CD4-positive, CD25-positive, alpha-beta regulatory T cell (primary cell): ENCODE measurements at regions not wholly inside any gene's neighbourhood (a gene's known extent, or its start where the extent isn't known, plus 50 kb on each side); places are given as distances from the start of the nearest gene placed in this dataset.
"Not testable (repeated sequence)": the region's sequence is repeated elsewhere in the genome, so short reads cannot be mapped to it uniquely, and the experiment has no call there.

Experiments
- ATAC-seq, 2 donors: fragments of 150-1000 bp; cut with Tn5 transposase; one replicate each; pipeline ENCODE4 v1.10.0; 2021; ENCODE audit warnings: low read depth in 2 of 2, moderate number of reproducible peaks in 2 of 2, moderate library complexity in 1 of 2
- DNase-seq, 3 donors: peaks; one replicate each; pipeline versions ENCODE4 v3.0.0 to v3.0.0-alpha.2; 2012 to 2022; ENCODE audit warnings: mixed read lengths in 1 of 3
- H3K27ac ChIP-seq: one replicate; pipeline ENCODE4 v1.7.0; 2013; ENCODE audit warnings: mild to moderate bottlenecking, low read length; ENCODE audit not compliant: insufficient read depth, poor library complexity, severe bottlenecking
- H3K27me3 ChIP-seq: one replicate; pipeline ENCODE4 v1.7.0; 2013; ENCODE audit warnings: low read length; ENCODE audit not compliant: control insufficient read depth, insufficient read depth
- H3K36me3 ChIP-seq: one replicate; pipeline ENCODE4 v1.7.0; 2013; ENCODE audit warnings: mild to moderate bottlenecking, low read length, moderate library complexity; ENCODE audit not compliant: control insufficient read depth, insufficient read depth
- H3K4me1 ChIP-seq: 2 replicates; pipeline ENCODE4 v1.7.0; 2013; ENCODE audit warnings: mild to moderate bottlenecking, low read length; ENCODE audit not compliant: insufficient read depth, control insufficient read depth, poor library complexity, severe bottlenecking
- H3K4me3 ChIP-seq: one replicate; pipeline ENCODE4 v1.7.0; 2013; ENCODE audit warnings: low read depth, mild to moderate bottlenecking, low read length, moderate library complexity
- H3K9me3 ChIP-seq, 2 experiments: 1 replicate in 1 of 2; 2 replicates in 1 of 2; pipeline ENCODE4 v1.7.0; 2013; ENCODE audit warnings: low read length in 2 of 2, mild to moderate bottlenecking in 1 of 2, moderate library complexity in 1 of 2; ENCODE audit not compliant: control insufficient read depth in 2 of 2
- H3K27ac Mint-ChIP-seq, 3 donors: one replicate each; pipeline ENCODE4 v1.8.0; 2020 to 2022; ENCODE audit warnings: mild to moderate bottlenecking in 3 of 3, mixed read lengths in 3 of 3, moderate library complexity in 2 of 3
- H3K27me3 Mint-ChIP-seq: one replicate; pipeline ENCODE4 v1.8.0; 2022; ENCODE audit warnings: mild to moderate bottlenecking, mixed read lengths
- H3K36me3 Mint-ChIP-seq: one replicate; pipeline ENCODE4 v1.8.0; 2020; ENCODE audit warnings: mixed read lengths
- H3K4me1 Mint-ChIP-seq, 4 donors: one replicate each; pipeline ENCODE4 v1.8.0; 2020 to 2022; ENCODE audit warnings: mixed read lengths in 4 of 4, mild to moderate bottlenecking in 1 of 4
- H3K4me3 Mint-ChIP-seq, 4 donors: one replicate each; pipeline ENCODE4 v1.8.0; 2020 to 2022; ENCODE audit warnings: mild to moderate bottlenecking in 4 of 4, mixed read lengths in 4 of 4, moderate library complexity in 3 of 4
- H3K9me3 Mint-ChIP-seq, 7 donors: one replicate each; pipeline ENCODE4 v1.8.0; 2020 to 2022; ENCODE audit warnings: mixed read lengths in 7 of 7, mild to moderate bottlenecking in 3 of 7, moderate library complexity in 2 of 7

- not testable (repeated sequence) for H3K9me3 ChIP-seq
- peaks cover 0 to 17% (median 8%) of the 10 kb centered on the region in 4 donors for H3K4me1 Mint-ChIP-seq
Observed at GRCh38 chr1:223996376-223996775, 117.5 kb upstream of the FBXO28 start.

GRCh38 chr1:223992456-223993246 is 121.3 kb upstream of the FBXO28 start:
- H3K4me3 Mint-ChIP-seq = peak overlapping the region; percentile 91 to 99 (median 96)
- peak; percentile 91 to 94 for ATAC-seq
- DNase-seq = peak; percentile 99 to 100 (median 100)
- Histone ChIP-seq H3K4me3 (peak overlapping the region; percentile 51), H3K27ac (peak overlapping the region; percentile 78)
- not testable (repeated sequence) for H3K36me3 ChIP-seq, H3K4me1 ChIP-seq, H3K9me3 Mint-ChIP-seq, H3K27me3 Mint-ChIP-seq, H3K9me3 ChIP-seq, H3K36me3 Mint-ChIP-seq, H3K27me3 ChIP-seq
- H3K4me1 Mint-ChIP-seq = peaks cover 0 to 10% (median 4%) of the 10 kb centered on the region in 4 donors
- peak overlapping the region; percentile 99 to 100 (median 99) for H3K27ac Mint-ChIP-seq

More at GRCh38 chr1:223996376-223996775, 117.5 kb upstream of the FBXO28 start:
- ATAC-seq, DNase-seq, H3K36me3 Mint-ChIP-seq, H3K4me3 Mint-ChIP-seq, H3K4me3 ChIP-seq, H3K4me1 ChIP-seq, H3K36me3 ChIP-seq, H3K27ac Mint-ChIP-seq, H3K9me3 Mint-ChIP-seq, H3K27ac ChIP-seq, H3K27me3 ChIP-seq, H3K27me3 Mint-ChIP-seq: not testable (repeated sequence)

GRCh38 chr1:223991297-223991857 is 122.5 kb upstream of the FBXO28 start:
- H3K4me3 ChIP-seq, H3K27me3 ChIP-seq, H3K27me3 Mint-ChIP-seq, H3K36me3 ChIP-seq, ATAC-seq, H3K36me3 Mint-ChIP-seq, H3K9me3 Mint-ChIP-seq, H3K9me3 ChIP-seq, H3K4me1 ChIP-seq, H3K4me3 Mint-ChIP-seq, DNase-seq: not testable (repeated sequence)
- H3K4me1 Mint-ChIP-seq = peaks cover 0 to 10% (median 4%) of the 10 kb centered on the region in 4 donors
- H3K27ac Mint-ChIP-seq = peak overlapping the region in 2 of 3 donors; percentile 55 to 68
- peak overlapping the region; percentile 78 for H3K27ac ChIP-seq

- H3K27ac Mint-ChIP-seq, H3K9me3 ChIP-seq, H3K4me3 ChIP-seq, H3K9me3 Mint-ChIP-seq, H3K27me3 ChIP-seq, H3K4me1 ChIP-seq, H3K27me3 Mint-ChIP-seq, H3K4me1 Mint-ChIP-seq, DNase-seq, ATAC-seq, H3K27ac ChIP-seq, H3K4me3 Mint-ChIP-seq, H3K36me3 ChIP-seq, H3K36me3 Mint-ChIP-seq: not testable (repeated sequence)
Observed at GRCh38 chr1:223961985-223962384, 116.2 kb upstream of the TP53BP2 start.

- not testable (repeated sequence) for H3K4me1 ChIP-seq, ATAC-seq, H3K27me3 ChIP-seq, H3K27me3 Mint-ChIP-seq, H3K4me3 Mint-ChIP-seq, H3K27ac ChIP-seq, H3K9me3 Mint-ChIP-seq, H3K4me3 ChIP-seq, H3K9me3 ChIP-seq, H3K4me1 Mint-ChIP-seq, DNase-seq, H3K36me3 ChIP-seq, H3K36me3 Mint-ChIP-seq
- peak overlapping the region in 1 of 3 donors; percentile 20 for H3K27ac Mint-ChIP-seq
Observed at GRCh38 chr1:223952801-223953200, 107.1 kb upstream of the TP53BP2 start.

- DNase-seq, H3K36me3 ChIP-seq, H3K9me3 Mint-ChIP-seq, H3K27me3 ChIP-seq, H3K27me3 Mint-ChIP-seq, H3K4me3 Mint-ChIP-seq, H3K4me3 ChIP-seq, H3K27ac ChIP-seq, H3K4me1 Mint-ChIP-seq, H3K4me1 ChIP-seq, H3K9me3 ChIP-seq, ATAC-seq, H3K36me3 Mint-ChIP-seq: not testable (repeated sequence)
- peak overlapping the region in 1 of 3 donors; percentile 82 for H3K27ac Mint-ChIP-seq
Observed at GRCh38 chr1:223951551-223951950, 105.8 kb upstream of the TP53BP2 start.

- not testable (repeated sequence) for H3K27me3 Mint-ChIP-seq, ATAC-seq, H3K4me3 ChIP-seq, H3K27ac ChIP-seq, H3K4me1 Mint-ChIP-seq, H3K27me3 ChIP-seq, DNase-seq, H3K36me3 ChIP-seq, H3K9me3 ChIP-seq, H3K27ac Mint-ChIP-seq, H3K9me3 Mint-ChIP-seq, H3K4me3 Mint-ChIP-seq, H3K36me3 Mint-ChIP-seq, H3K4me1 ChIP-seq
Observed at GRCh38 chr1:223949944-223950343, 104.2 kb upstream of the TP53BP2 start.

GRCh38 chr1:223948041-223948440 is 102.3 kb upstream of the TP53BP2 start:
- not testable (repeated sequence) for H3K36me3 Mint-ChIP-seq, H3K9me3 ChIP-seq, H3K27me3 ChIP-seq, H3K4me1 ChIP-seq, H3K27ac ChIP-seq, H3K36me3 ChIP-seq, H3K4me3 ChIP-seq, H3K27ac Mint-ChIP-seq, DNase-seq, ATAC-seq, H3K4me3 Mint-ChIP-seq, H3K4me1 Mint-ChIP-seq, H3K9me3 Mint-ChIP-seq, H3K27me3 Mint-ChIP-seq
